Tibial artery (tissue), 4 donors: ENCODE measurements at regions not wholly inside any gene's neighbourhood (a gene's known extent, or its start where the extent isn't known, plus 50 kb on each side); places are given as distances from the start of the nearest gene placed in this dataset.

Experiments
- DNase-seq, 2 donors: peaks; one replicate each; pipeline ENCODE4 v3.0.0-alpha.2; 2019
- H3K27ac ChIP-seq, 2 donors: fragments of 200-600 bp; sonication (generic) in 1 of 2; 1 replicate in 1 of 2; 2 replicates in 1 of 2; pipeline ENCODE4 v1.5.1; 2018 to 2019; ENCODE audit warnings: mild to moderate bottlenecking in 1 of 2
- H3K27me3 ChIP-seq, 2 donors: fragments of 200-600 bp; sonication (generic) in 1 of 2; one replicate each; pipeline versions ENCODE4 v1.5.1 to v1.6.0; 2016 to 2019
- H3K36me3 ChIP-seq, 3 donors: fragments of 200-600 bp; sonication (generic) in 2 of 3; one replicate each; pipeline ENCODE4 v1.5.1; 2016 to 2019; ENCODE audit warnings: mild to moderate bottlenecking in 2 of 3
- H3K4me1 ChIP-seq, 4 donors: fragments of 200-600 bp; sonication (generic) in 2 of 4; 1 replicate in 3 of 4; 2 replicates in 1 of 4; pipeline ENCODE4 v1.5.1; 2016 to 2019
- H3K4me3 ChIP-seq, 2 donors: fragments of 200-600 bp; sonication (generic) in 1 of 2; 1 replicate in 1 of 2; 2 replicates in 1 of 2; pipeline ENCODE4 v1.5.1; 2018 to 2019; ENCODE audit warnings: mild to moderate bottlenecking in 2 of 2
- H3K9me3 ChIP-seq, 3 donors: fragments of 200-600 bp; sonication (generic) in 1 of 3; one replicate each; pipeline ENCODE4 v1.5.1; 2016 to 2019
- intact Hi-C: fragments of 100-400 bp; cut with DNase I; formaldehyde crosslinking; loops from one replicate; pipeline ENCODE4 v1.15.0; 2023; ENCODE audit warnings: low total_unique reads
- TF ChIP-seq, protein P1 (sequence below), 2 experiments: fragments of 200-600 bp in 1 of 2; fragments of 450-650 bp in 1 of 2; IDR thresholded peaks; one replicate each; pipeline ENCODE4 v1.5.1; 2017 to 2019; ENCODE audit warnings: antibody characterized with exemption in 2 of 2, mild to moderate bottlenecking in 1 of 2, moderate library complexity in 1 of 2

DNA sequence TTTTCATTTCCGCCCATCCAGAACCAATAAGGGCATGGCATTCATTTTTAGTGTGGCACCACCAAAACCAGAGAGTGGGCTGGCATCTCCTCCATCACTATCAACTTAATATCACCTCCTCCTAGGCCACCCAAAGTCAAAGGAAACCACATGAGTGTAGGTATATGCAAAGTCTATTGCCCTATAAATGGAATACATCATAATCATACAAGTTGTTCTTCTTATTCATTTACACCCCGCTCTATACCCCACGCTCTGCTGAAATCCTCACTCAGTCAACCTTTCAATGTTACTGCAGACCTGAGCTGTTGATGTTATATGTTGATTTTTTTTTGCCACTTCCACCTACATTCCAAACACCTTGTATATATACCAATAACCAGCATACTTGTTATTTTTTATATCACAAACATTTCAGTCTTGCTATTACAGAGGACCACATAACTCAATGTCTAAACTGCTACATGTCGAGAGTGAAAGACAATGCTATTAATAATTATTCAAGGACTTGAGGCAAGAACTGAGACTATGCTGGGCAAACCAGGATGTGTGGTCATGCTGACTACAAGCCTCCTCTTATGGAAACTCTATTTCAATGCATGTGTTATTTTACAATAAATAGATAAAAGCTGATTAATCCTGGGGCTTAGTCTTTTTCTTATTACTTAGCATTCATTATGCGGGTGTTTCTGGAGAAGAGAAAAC, 466.5 kb upstream of the ID2 start:
- H3K4me3 ChIP-seq = no peak overlapping the region
- H3K36me3 ChIP-seq = no peaks in the 10 kb centered on the region
- TF ChIP-seq, protein P1, sequence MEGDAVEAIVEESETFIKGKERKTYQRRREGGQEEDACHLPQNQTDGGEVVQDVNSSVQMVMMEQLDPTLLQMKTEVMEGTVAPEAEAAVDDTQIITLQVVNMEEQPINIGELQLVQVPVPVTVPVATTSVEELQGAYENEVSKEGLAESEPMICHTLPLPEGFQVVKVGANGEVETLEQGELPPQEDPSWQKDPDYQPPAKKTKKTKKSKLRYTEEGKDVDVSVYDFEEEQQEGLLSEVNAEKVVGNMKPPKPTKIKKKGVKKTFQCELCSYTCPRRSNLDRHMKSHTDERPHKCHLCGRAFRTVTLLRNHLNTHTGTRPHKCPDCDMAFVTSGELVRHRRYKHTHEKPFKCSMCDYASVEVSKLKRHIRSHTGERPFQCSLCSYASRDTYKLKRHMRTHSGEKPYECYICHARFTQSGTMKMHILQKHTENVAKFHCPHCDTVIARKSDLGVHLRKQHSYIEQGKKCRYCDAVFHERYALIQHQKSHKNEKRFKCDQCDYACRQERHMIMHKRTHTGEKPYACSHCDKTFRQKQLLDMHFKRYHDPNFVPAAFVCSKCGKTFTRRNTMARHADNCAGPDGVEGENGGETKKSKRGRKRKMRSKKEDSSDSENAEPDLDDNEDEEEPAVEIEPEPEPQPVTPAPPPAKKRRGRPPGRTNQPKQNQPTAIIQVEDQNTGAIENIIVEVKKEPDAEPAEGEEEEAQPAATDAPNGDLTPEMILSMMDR (IDR thresholded peaks at IDR 0.05) = no peak
- peaks cover 0 to 1% (median 0%) of the 10 kb centered on the region in 3 donors for H3K9me3 ChIP-seq
- peaks cover 0 to 34% (median 9%) of the 10 kb centered on the region in 4 donors for H3K4me1 ChIP-seq
- intact Hi-C loops = loop anchor here (5.0 to 10.0 kb wide), 2 partner anchors 43 to 469 kb away; partner anchors contain the start of gene ID2
- no peak for DNase-seq
- H3K27me3 ChIP-seq = no peaks in the 10 kb centered on the region
- peak overlapping the region in 1 of 2 donors; percentile 74 for H3K27ac ChIP-seq

DNA sequence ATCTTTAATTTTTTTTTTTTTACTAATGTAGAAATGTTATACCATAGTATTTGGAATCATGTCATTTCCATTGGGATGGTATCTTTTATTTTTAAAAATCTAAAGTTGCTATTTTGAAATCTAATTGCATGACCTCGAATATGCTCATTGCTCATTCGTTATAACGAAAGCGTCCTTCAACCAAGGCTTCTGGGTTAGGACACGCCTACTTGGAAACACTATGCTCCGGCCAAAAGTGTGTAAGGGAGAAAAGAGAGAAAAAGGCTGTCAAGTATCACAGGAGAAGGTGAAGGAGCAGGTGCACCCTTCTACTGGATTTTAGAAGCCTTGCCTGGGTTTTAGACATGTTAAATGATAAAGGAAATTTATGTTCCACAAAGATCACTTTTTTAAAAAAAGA, 465.9 kb upstream of the ID2 start:
- intact Hi-C loops = loop anchor here (5.0 to 10.0 kb wide), 2 partner anchors 44 to 469 kb away; partner anchors contain the start of gene ID2
- Histone ChIP-seq H3K4me3 (no peak overlapping the region), H3K4me1 (peaks cover 0 to 41% (median 16%) of the 10 kb centered on the region in 4 donors), H3K9me3 (no peaks in the 10 kb centered on the region), H3K27ac (peak overlapping the region in 1 of 2 donors; percentile 74), H3K27me3 (no peaks in the 10 kb centered on the region), H3K36me3 (no peaks in the 10 kb centered on the region)
- no peak for DNase-seq
- TF ChIP-seq, protein P1 (IDR thresholded peaks at IDR 0.05) = no peak

DNA sequence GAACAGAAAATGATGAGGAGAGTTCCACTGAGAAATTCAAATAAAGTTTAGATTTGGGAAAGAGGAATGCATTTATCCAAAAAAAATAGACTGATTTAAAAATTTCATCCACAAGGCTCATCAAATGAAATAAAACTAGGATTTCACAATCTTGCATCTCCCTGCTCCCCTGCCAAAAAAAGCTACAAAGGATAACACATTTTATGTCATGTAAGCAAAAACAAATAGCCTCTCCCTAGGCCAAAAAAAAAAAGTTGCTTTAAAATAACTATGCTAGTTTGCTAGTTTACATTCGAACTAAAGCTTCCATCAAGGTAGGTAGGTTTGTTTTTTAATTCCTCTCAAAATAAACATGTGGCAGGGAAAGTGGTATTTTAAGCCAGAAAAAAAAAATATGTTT, 465.5 kb upstream of the ID2 start:
- Histone ChIP-seq H3K36me3 (no peaks in the 10 kb centered on the region), H3K27ac (peak overlapping the region in 1 of 2 donors; percentile 74)
- intact Hi-C loops = loop anchor here (5.0 to 10.0 kb wide), 2 partner anchors 44 to 468 kb away; partner anchors contain the start of gene ID2

DNA sequence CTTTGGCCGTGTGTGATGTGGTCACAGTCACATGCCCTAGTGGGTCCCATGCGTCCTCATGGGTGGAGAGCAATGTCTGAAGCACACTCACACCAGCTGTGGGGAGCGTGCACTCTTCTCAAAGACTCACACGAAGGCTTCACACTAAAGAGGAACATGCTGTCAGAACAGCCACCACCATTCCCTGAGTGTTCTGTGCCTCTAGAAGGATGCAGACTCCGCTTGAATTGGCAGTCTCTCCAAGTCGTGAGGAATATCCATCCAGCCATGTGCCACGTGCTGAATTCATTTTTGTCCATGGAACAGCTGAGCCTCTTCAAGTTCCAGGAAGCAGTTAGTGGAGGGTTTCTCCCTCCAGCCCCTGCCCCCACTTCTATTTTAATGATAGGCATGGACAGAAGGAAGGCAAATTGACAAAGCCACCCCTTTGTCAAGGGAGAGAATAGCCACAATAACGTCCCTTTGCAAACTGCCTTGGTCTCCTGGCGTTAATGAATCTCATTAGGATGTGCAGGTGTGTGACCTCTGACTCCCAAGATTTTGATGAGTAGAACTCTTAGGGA, 464.3 kb upstream of the ID2 start:
- Histone ChIP-seq H3K4me3 (no peak overlapping the region), H3K9me3 (no peaks in the 10 kb centered on the region), H3K36me3 (no peaks in the 10 kb centered on the region), H3K4me1 (peaks cover 0 to 47% (median 17%) of the 10 kb centered on the region in 4 donors), H3K27me3 (no peaks in the 10 kb centered on the region), H3K27ac (peak overlapping the region; percentile 0 to 74)
- intact Hi-C loops = loop anchor here (5.0 to 10.0 kb wide), 2 partner anchors 45 to 467 kb away; partner anchors contain the start of gene ID2
- TF ChIP-seq, protein P1 (IDR thresholded peaks at IDR 0.05) = no peak
- DNase-seq = no peak

More for the DNA sequence above, 465.5 kb upstream of the ID2 start:
- Histone ChIP-seq H3K4me1 (peaks cover 0 to 45% (median 17%) of the 10 kb centered on the region in 4 donors), H3K9me3 (no peaks in the 10 kb centered on the region), H3K27me3 (no peaks in the 10 kb centered on the region), H3K4me3 (no peak overlapping the region)
- DNase-seq = no peak
- TF ChIP-seq, protein P1 (IDR thresholded peaks at IDR 0.05) = no peak

DNA sequence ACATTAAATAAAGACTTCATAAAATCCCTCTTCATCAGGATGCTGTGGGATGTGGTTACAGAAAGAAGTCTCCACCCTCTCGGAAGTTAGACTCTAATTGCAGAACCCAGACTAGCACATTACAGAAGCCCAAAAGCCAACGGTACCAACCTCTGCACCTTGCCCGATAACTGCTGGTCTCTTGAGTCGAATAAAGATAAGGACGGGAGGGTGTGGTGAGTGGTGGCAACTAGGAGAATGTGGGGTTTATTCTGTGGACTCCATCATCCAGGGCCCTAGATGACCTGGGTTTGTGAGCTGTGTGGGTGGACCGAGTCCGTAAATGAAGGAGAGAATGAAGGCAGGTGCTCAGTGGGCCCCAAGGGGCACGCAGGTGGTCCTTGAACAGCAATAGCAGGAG, 462.8 kb upstream of the ID2 start:
- Histone ChIP-seq H3K4me3 (no peak overlapping the region), H3K27ac (peak overlapping the region; percentile 74 to 77), H3K9me3 (no peaks in the 10 kb centered on the region), H3K27me3 (no peaks in the 10 kb centered on the region), H3K36me3 (no peaks in the 10 kb centered on the region), H3K4me1 (peaks cover 0 to 47% (median 17%) of the 10 kb centered on the region in 4 donors)
- TF ChIP-seq, protein P1 (IDR thresholded peaks at IDR 0.05) = no peak
- intact Hi-C loops = loop anchor here (5.0 to 10.0 kb wide), 2 partner anchors 47 to 466 kb away; partner anchors contain the start of gene ID2
- DNase-seq = no peak
